GM23248 (cell line): ENCODE measurements at regions not wholly inside any gene's neighbourhood (a gene's known extent, or its start where the extent isn't known, plus 50 kb on each side); places are given as distances from the start of the nearest gene placed in this dataset.
"Not testable (repeated sequence)": the region's sequence is repeated elsewhere in the genome, so short reads cannot be mapped to it uniquely, and the experiment has no call there.

ENCODE experiments used
- DNase-seq: peaks from one replicate; pipeline ENCODE4 v3.0.0-alpha.2; 2015
- H2AFZ ChIP-seq: fragments of 200-600 bp; sonication (generic); 2 replicates; pipeline ENCODE4 v1.6.1; 2016; ENCODE audit warnings: antibody characterized with exemption
- H3F3A ChIP-seq: fragments of 200-600 bp; sonication (generic); 2 replicates; pipeline ENCODE4 v1.6.1; 2016; ENCODE audit warnings: mild to moderate bottlenecking, antibody characterized with exemption, mixed run types; ENCODE audit not compliant: insufficient read depth
- H3K27ac ChIP-seq: fragments of 200-600 bp; sonication (generic); 2 replicates; pipeline ENCODE4 v1.5.1; 2016; ENCODE audit warnings: mild to moderate bottlenecking
- H3K27me3 ChIP-seq: fragments of 200-600 bp; sonication (generic); replicated peaks from 2 replicates; pipeline ENCODE4 v1.6.1; 2016; ENCODE audit warnings: mild to moderate bottlenecking; ENCODE audit not compliant: insufficient read depth
- H3K36me3 ChIP-seq: fragments of 200-600 bp; sonication (generic); 2 replicates; pipeline ENCODE4 v1.6.1; 2016; ENCODE audit warnings: low read depth, mild to moderate bottlenecking
- H3K4me1 ChIP-seq: fragments of 200-600 bp; sonication (generic); 2 replicates; pipeline ENCODE4 v1.6.1; 2016; ENCODE audit warnings: mild to moderate bottlenecking; ENCODE audit not compliant: insufficient read depth
- H3K4me2 ChIP-seq: fragments of 200-600 bp; sonication (generic); one replicate; pipeline ENCODE4 v1.6.1; 2016; ENCODE audit warnings: mild to moderate bottlenecking; ENCODE audit not compliant: unreplicated experiment
- H3K4me3 ChIP-seq: fragments of 200-600 bp; sonication (generic); 2 replicates; pipeline ENCODE4 v1.5.1; 2016; ENCODE audit warnings: mild to moderate bottlenecking
- H3K79me2 ChIP-seq: fragments of 200-600 bp; sonication (generic); 2 replicates; pipeline ENCODE4 v1.6.1; 2016; ENCODE audit warnings: mild to moderate bottlenecking; ENCODE audit not compliant: insufficient read depth
- H3K9ac ChIP-seq: fragments of 200-600 bp; sonication (generic); 2 replicates; pipeline ENCODE4 v1.6.1; 2016; ENCODE audit warnings: mild to moderate bottlenecking
- H3K9me2 ChIP-seq: fragments of 200-600 bp; sonication (generic); 2 replicates; pipeline ENCODE4 v1.6.1; 2016; ENCODE audit warnings: mixed run types, mild to moderate bottlenecking, moderate library complexity; ENCODE audit not compliant: insufficient read depth
- H3K9me3 ChIP-seq: fragments of 200-600 bp; sonication (generic); one replicate; pipeline ENCODE4 v1.6.1; 2017; ENCODE audit warnings: low read depth
- H4K20me1 ChIP-seq: fragments of 200-600 bp; sonication (generic); 2 replicates; pipeline ENCODE4 v1.6.0; 2016; ENCODE audit not compliant: insufficient read depth
- EZH2 ChIP-seq: fragments of 200-600 bp; sonication (generic); IDR thresholded peaks from 2 replicates; pipeline ENCODE4 v1.6.1; 2018; ENCODE audit warnings: antibody characterized with exemption, mild to moderate bottlenecking; ENCODE audit not compliant: insufficient read depth, poor library complexity, severe bottlenecking
- EZH2phosphoT487 ChIP-seq: fragments of 200-600 bp; sonication (generic); IDR thresholded peaks from 2 replicates; pipeline ENCODE4 v1.6.1; 2018; ENCODE audit warnings: antibody characterized with exemption, moderate library complexity, mild to moderate bottlenecking, low read depth; ENCODE audit not compliant: insufficient read depth
- WGBS, 2 experiments: methylation state at CpG; one replicate each; pipeline ENCODE4 v1.1.6; 2015 to 2017; ENCODE audit warnings: low lambda C conversion rate in 2 of 2, low coverage in 1 of 2; ENCODE audit errors: missing lambda C conversion rate in 2 of 2; 5-methylcytosine and 5-hydroxymethylcytosine counted together
- in situ Hi-C: fragments of 300-500 bp; cut with MboI; formaldehyde crosslinking; loops from 2 replicates; pipeline ENCODE4 v1.15.0; 2020

DNA sequence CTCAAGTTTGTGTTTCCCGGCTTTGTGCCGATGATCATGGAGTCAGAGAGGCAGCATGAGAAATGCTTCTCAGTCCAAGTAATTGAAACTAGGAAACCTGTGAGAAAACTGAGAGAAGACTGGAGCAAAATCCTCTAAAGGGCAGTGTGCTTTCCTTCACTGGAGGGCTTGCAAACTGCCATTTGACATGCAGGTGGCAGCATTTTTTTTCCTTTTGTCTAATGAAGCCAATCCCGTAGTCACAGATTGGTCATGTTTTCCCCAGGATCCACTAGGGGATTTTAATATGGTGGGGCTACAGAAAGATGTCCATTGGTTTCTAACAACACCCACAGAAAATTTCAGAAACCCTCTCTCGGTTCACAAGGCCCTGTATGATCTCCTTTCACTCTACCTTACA lies 117.4 kb upstream of the NUDT10 start:
- in situ Hi-C loops, result no loop called here
- Histone ChIP-seq H3K4me1 (no peaks in the 10 kb centered on the region), H3F3A (no peaks in the 10 kb centered on the region), H3K9ac (no peak overlapping the region), H4K20me1 (no peaks in the 10 kb centered on the region), H2AFZ (no peak overlapping the region), H3K36me3 (no peaks in the 10 kb centered on the region), H3K27me3 (no peaks in the 10 kb centered on the region), H3K9me2 (no peaks in the 10 kb centered on the region), H3K79me2 (no peaks in the 10 kb centered on the region), H3K9me3 (no peaks in the 10 kb centered on the region), H3K4me2 (no peak overlapping the region), H3K4me3 (no peak overlapping the region), H3K27ac (no peak overlapping the region)
- 48 to 52% methylated on average over 4 of the region's 4 CpGs for WGBS, 2 experiments
- DNase-seq, result no peak
- TF ChIP-seq EZH2phosphoT487 (no peak), EZH2 (no peak)

- H3K9me2 ChIP-seq, result no peaks in the 10 kb centered on the region
- no peak overlapping the region for H2AFZ ChIP-seq
- H3K4me3 ChIP-seq, result no peak overlapping the region
- no peak overlapping the region for H3K4me2 ChIP-seq
- H3K79me2 ChIP-seq, result no peaks in the 10 kb centered on the region
- H3K4me1 ChIP-seq, result no peaks in the 10 kb centered on the region
- TF ChIP-seq EZH2 (no peak), EZH2phosphoT487 (no peak)
- no peak overlapping the region for H3K9ac ChIP-seq
- in situ Hi-C loops, result no loop called here
- H3K36me3 ChIP-seq, result no peaks in the 10 kb centered on the region
- H3K27me3 ChIP-seq, result no peaks in the 10 kb centered on the region
- 4 to 8% methylated on average over 2 of the region's 2 CpGs for WGBS, 2 experiments
- DNase-seq, result no peak
- H3F3A ChIP-seq, result no peaks in the 10 kb centered on the region
- no peaks in the 10 kb centered on the region for H4K20me1 ChIP-seq
- H3K27ac ChIP-seq, result no peak overlapping the region
- no peaks in the 10 kb centered on the region for H3K9me3 ChIP-seq
Observed at GRCh38 chrX:51215856-51216255, 116.8 kb upstream of the NUDT10 start.

DNA sequence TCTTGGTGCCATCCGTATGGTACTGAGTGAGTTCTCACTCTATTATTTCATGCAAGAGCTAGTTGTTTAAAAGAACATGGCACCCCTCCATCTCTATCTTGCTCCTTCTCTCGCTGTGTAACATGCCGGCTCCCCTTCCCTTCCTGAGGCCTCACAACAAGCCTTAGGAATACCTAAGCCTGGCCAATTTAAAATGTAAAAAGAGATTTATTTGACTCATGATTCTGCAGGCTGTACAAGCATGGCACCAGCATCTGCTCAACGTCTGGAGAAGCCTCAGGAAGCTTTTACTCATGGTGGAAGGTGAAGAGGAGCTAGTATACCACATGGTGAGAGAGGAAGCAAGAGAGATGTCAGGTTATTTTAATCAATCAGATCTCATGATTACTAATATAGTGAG lies 90.4 kb upstream of the NUDT10 start:
- Histone ChIP-seq H3F3A (no peaks in the 10 kb centered on the region), H4K20me1 (no peaks in the 10 kb centered on the region), H3K9me3 (no peaks in the 10 kb centered on the region), H3K9me2 (no peaks in the 10 kb centered on the region), H3K27ac (no peak overlapping the region), H3K4me2 (no peak overlapping the region), H3K36me3 (no peaks in the 10 kb centered on the region), H3K4me3 (no peak overlapping the region), H3K9ac (no peak overlapping the region), H2AFZ (no peak overlapping the region), H3K27me3 (no peaks in the 10 kb centered on the region), H3K79me2 (no peaks in the 10 kb centered on the region), H3K4me1 (no peaks in the 10 kb centered on the region)
- 22 to 34% methylated on average over 4 of the region's 4 CpGs for WGBS, 2 experiments
- TF ChIP-seq EZH2phosphoT487, result no peak
- TF ChIP-seq EZH2, result no peak
- DNase-seq, result no peak
- in situ Hi-C loops, result no loop called here

GRCh38 chrX:51257490-51257889 lies 75.1 kb upstream of the NUDT10 start:
- no peaks in the 10 kb centered on the region for H4K20me1 ChIP-seq

GRCh38 chrX:51262271-51262670 lies 70.4 kb upstream of the NUDT10 start:
- H3K9me2 ChIP-seq, H3K4me2 ChIP-seq, H3K4me3 ChIP-seq, H3F3A ChIP-seq, DNase-seq, H3K79me2 ChIP-seq, H3K27me3 ChIP-seq, H2AFZ ChIP-seq, H3K4me1 ChIP-seq, H3K9me3 ChIP-seq, in situ Hi-C loops, H3K27ac ChIP-seq, H3K9ac ChIP-seq, H3K36me3 ChIP-seq, H4K20me1 ChIP-seq: not testable (repeated sequence)
- 50 to 60% methylated on average over 10 to 13 of the region's 13 CpGs for WGBS, 2 experiments

More at GRCh38 chrX:51257490-51257889, 75.1 kb upstream of the NUDT10 start:
- Histone ChIP-seq H3K9me2 (no peaks in the 10 kb centered on the region), H3K4me2 (no peak overlapping the region), H3K9me3 (no peaks in the 10 kb centered on the region), H3K4me3 (no peak overlapping the region), H3K79me2 (no peaks in the 10 kb centered on the region), H2AFZ (no peak overlapping the region), H3K9ac (no peak overlapping the region), H3F3A (no peaks in the 10 kb centered on the region), H3K27ac (no peak overlapping the region), H3K27me3 (no peaks in the 10 kb centered on the region), H3K4me1 (no peaks in the 10 kb centered on the region), H3K36me3 (no peaks in the 10 kb centered on the region)
- DNase-seq, result no peak
- no peak for TF ChIP-seq EZH2
- no peak for TF ChIP-seq EZH2phosphoT487
- in situ Hi-C loops, result no loop called here
